HuH-7.5 (cell line): ENCODE measurements at regions not wholly inside any gene's neighbourhood (a gene's known extent, or its start where the extent isn't known, plus 50 kb on each side); places are given as distances from the start of the nearest gene placed in this dataset.

Experiments
- DNase-seq: peaks from one replicate; pipeline ENCODE4 v3.0.0; 2011; ENCODE audit warnings: low spot score

- no peak for DNase-seq
Observed at GRCh38 chr2:163541943-163542342, 193.9 kb downstream of the FIGN start.

GRCh38 chr2:163541495-163541894 is 194.3 kb downstream of the FIGN start:
- no peak for DNase-seq

- peak; percentile 27 for DNase-seq
Observed at GRCh38 chr2:163528640-163529217, 207.1 kb downstream of the FIGN start.

- no peak for DNase-seq
Observed at GRCh38 chr2:163527381-163527780, 208.4 kb downstream of the FIGN start.

- DNase-seq, result no peak
Observed at GRCh38 chr2:163518762-163519161, 217.0 kb downstream of the FIGN start.

GRCh38 chr2:163515836-163516235 is 220.0 kb downstream of the FIGN start:
- no peak for DNase-seq

- DNase-seq, result no peak
Observed at GRCh38 chr2:163505281-163505680, 230.5 kb downstream of the FIGN start.

- no peak for DNase-seq
Observed at GRCh38 chr2:163493359-163494298, 242.2 kb downstream of the FIGN start.

- DNase-seq, result no peak
Observed at GRCh38 chr2:163491850-163492249, 244.0 kb downstream of the FIGN start.

GRCh38 chr2:163490281-163490680 is 245.5 kb downstream of the FIGN start:
- DNase-seq, result no peak

GRCh38 chr2:163481515-163481914 is 254.3 kb downstream of the FIGN start:
- DNase-seq, result no peak

GRCh38 chr2:163479599-163479998 is 256.2 kb downstream of the FIGN start:
- DNase-seq, result no peak

- no peak for DNase-seq
Observed at GRCh38 chr2:163475815-163476214, 260.0 kb downstream of the FIGN start.

- DNase-seq, result no peak
Observed at GRCh38 chr2:163474889-163475288, 260.9 kb downstream of the FIGN start.

GRCh38 chr2:163474319-163474744 is 261.5 kb downstream of the FIGN start:
- DNase-seq, result no peak

GRCh38 chr2:163471947-163472346 is 263.9 kb downstream of the FIGN start:
- no peak for DNase-seq

- DNase-seq, result no peak
Observed at GRCh38 chr2:163469561-163469962, 266.2 kb downstream of the FIGN start.

GRCh38 chr2:163467251-163467630 is 268.6 kb downstream of the FIGN start:
- DNase-seq, result no peak

GRCh38 chr2:163466331-163467250 is 269.2 kb downstream of the FIGN start:
- no peak for DNase-seq

GRCh38 chr2:163465440-163465839 is 270.4 kb downstream of the FIGN start:
- DNase-seq, result no peak

- DNase-seq, result no peak
Observed at GRCh38 chr2:163463411-163463810, 272.4 kb downstream of the FIGN start.

GRCh38 chr2:163462993-163463392 is 272.8 kb downstream of the FIGN start:
- no peak for DNase-seq
